Esophagus muscularis mucosa (tissue), 4 donors: ENCODE measurements at regions not wholly inside any gene's neighbourhood (a gene's known extent, or its start where the extent isn't known, plus 50 kb on each side); places are given as distances from the start of the nearest gene placed in this dataset.
"Not testable (repeated sequence)": the region's sequence is repeated elsewhere in the genome, so short reads cannot be mapped to it uniquely, and the experiment has no call there.

Experiments used
- DNase-seq: peaks from one replicate; pipeline ENCODE4 v3.0.0-alpha.2; 2017; ENCODE audit errors: extremely low spot score
- H3K27ac ChIP-seq, 4 donors: fragments of 200-600 bp; sonication (generic); replicated peaks in 1 of 4; 1 replicate in 3 of 4; 2 replicates in 1 of 4; pipeline ENCODE4 v1.5.1; 2016 to 2019; ENCODE audit warnings: mild to moderate bottlenecking in 1 of 4
- H3K27me3 ChIP-seq, 4 donors: fragments of 200-600 bp; sonication (generic); one replicate each; pipeline versions ENCODE4 v1.5.1 to v1.6.0; 2016 to 2019
- H3K36me3 ChIP-seq, 4 donors: fragments of 200-600 bp; sonication (generic); one replicate each; pipeline ENCODE4 v1.5.1; 2016 to 2019
- H3K4me1 ChIP-seq, 4 donors: fragments of 200-600 bp; sonication (generic); one replicate each; pipeline ENCODE4 v1.5.1; 2016 to 2019
- H3K4me3 ChIP-seq, 4 donors: fragments of 200-600 bp; sonication (generic); 1 replicate in 2 of 4; 2 replicates in 2 of 4; pipeline ENCODE4 v1.5.1; 2016 to 2019; ENCODE audit warnings: mild to moderate bottlenecking in 4 of 4, moderate library complexity in 1 of 4
- H3K9me3 ChIP-seq, 4 donors: fragments of 200-600 bp; sonication (generic); 1 replicate in 3 of 4; 2 replicates in 1 of 4; pipeline ENCODE4 v1.5.1; 2016 to 2019
- EP300 ChIP-seq: sonication (generic); formaldehyde crosslinking; IDR thresholded peaks from one replicate; pipeline ENCODE4 v1.6.1; 2017; ENCODE audit warnings: antibody characterized with exemption
- POLR2A ChIP-seq: fragments of 450-650 bp; IDR thresholded peaks from one replicate; pipeline ENCODE4 v1.6.1; 2017; ENCODE audit warnings: antibody characterized with exemption, moderate library complexity, mild to moderate bottlenecking, low read depth
- POLR2AphosphoS5 ChIP-seq, 2 donors: sonication (generic); formaldehyde crosslinking; IDR thresholded peaks; one replicate each; pipeline ENCODE4 v1.6.1; 2017; ENCODE audit warnings: antibody characterized with exemption in 2 of 2
- WGBS: methylation state at CpG from one replicate; pipeline ENCODE4 v1.1.5; 2018; 5-methylcytosine and 5-hydroxymethylcytosine counted together
- intact Hi-C: fragments of 100-400 bp; cut with DNase I; formaldehyde crosslinking; loops from one replicate; pipeline ENCODE4 v1.15.1; 2023
- TF ChIP-seq, protein P1 (sequence below), 3 experiments: fragments of 200-600 bp in 2 of 3; fragments of 450-650 bp in 1 of 3; sonication (generic) in 2 of 3; IDR thresholded peaks; one replicate each; pipeline ENCODE4 v1.5.1; 2017 to 2019; ENCODE audit warnings: antibody characterized with exemption in 3 of 3, mild to moderate bottlenecking in 2 of 3, moderate library complexity in 1 of 3

DNA sequence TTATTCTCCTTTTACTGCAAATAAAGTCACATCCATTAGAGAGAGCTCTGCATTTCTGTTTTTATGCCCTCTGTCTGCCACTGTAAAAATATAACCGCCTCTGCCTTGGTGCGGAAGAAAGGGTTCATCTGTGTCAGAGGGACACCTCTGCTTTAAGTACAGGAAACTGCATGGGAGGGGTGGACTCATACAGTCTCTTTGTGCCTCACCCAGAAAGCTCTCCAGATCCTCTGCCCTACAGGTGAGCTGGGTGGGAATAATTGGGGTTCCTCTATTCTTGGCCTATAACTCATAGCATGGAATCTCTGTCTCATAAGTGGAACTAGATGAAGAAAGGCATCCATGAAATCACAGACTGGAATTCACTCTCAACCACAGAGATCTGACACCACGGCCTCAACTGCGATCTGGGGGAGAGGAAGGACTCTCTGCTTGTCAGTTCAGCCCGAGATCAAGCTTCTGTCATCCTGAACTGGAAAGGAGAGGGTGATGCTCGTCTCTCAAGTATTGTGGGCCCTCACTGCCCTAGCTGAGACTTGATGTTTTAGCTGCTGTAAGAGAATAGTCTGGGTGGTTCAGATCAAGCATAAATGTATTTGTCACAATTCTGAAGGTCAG is 702.3 kb downstream of the TMEM121 start:
- TF ChIP-seq POLR2A = no peak
- TF ChIP-seq POLR2AphosphoS5 (IDR thresholded peaks at IDR 0.05) = no peak
- TF ChIP-seq, protein P1, sequence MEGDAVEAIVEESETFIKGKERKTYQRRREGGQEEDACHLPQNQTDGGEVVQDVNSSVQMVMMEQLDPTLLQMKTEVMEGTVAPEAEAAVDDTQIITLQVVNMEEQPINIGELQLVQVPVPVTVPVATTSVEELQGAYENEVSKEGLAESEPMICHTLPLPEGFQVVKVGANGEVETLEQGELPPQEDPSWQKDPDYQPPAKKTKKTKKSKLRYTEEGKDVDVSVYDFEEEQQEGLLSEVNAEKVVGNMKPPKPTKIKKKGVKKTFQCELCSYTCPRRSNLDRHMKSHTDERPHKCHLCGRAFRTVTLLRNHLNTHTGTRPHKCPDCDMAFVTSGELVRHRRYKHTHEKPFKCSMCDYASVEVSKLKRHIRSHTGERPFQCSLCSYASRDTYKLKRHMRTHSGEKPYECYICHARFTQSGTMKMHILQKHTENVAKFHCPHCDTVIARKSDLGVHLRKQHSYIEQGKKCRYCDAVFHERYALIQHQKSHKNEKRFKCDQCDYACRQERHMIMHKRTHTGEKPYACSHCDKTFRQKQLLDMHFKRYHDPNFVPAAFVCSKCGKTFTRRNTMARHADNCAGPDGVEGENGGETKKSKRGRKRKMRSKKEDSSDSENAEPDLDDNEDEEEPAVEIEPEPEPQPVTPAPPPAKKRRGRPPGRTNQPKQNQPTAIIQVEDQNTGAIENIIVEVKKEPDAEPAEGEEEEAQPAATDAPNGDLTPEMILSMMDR (IDR thresholded peaks at IDR 0.05) = no peak
- TF ChIP-seq EP300 = no peak
- Histone ChIP-seq H3K9me3 (no peaks in the 10 kb centered on the region), H3K27ac (no peak overlapping the region), H3K27me3 (peaks cover 0 to 9% (median 0%) of the 10 kb centered on the region in 4 donors), H3K4me1 (no peaks in the 10 kb centered on the region), H3K36me3 (no peaks in the 10 kb centered on the region), H3K4me3 (no peak overlapping the region)
- intact Hi-C loops = no loop called here
- 64% methylated on average over 6 of the region's 6 CpGs for WGBS
- DNase-seq = no peak

DNA sequence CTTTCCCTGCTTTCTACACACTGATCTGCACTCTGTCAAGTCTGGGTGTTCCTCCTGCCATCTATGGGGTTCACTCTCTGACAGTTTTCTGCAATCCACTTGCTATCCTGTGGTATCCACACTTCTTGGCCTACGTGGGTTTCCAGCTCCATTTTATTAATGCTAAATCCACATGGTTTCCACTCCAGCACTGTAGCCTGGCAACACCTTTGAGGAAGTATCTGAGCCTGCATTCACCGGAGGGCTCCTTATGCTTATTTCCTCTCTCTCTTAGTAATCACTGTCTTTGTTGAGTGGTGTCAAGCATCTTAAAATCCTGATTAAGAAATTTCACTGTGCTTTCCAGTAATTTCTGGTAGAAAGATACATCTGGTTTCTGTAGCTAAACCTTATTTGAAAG is 703.7 kb downstream of the TMEM121 start:
- no peak for DNase-seq
- 38% methylated on average over 2 of the region's 2 CpGs for WGBS
- TF ChIP-seq, protein P1 (IDR thresholded peaks at IDR 0.05) = no peak
- TF ChIP-seq POLR2AphosphoS5 (IDR thresholded peaks at IDR 0.05) (no peak), POLR2A (no peak), EP300 (no peak)
- H3K27me3 ChIP-seq = peaks cover 0 to 9% (median 0%) of the 10 kb centered on the region in 4 donors
- intact Hi-C loops = no loop called here
- H3K9me3 ChIP-seq = no peaks in the 10 kb centered on the region
- H3K4me1 ChIP-seq = no peaks in the 10 kb centered on the region
- H3K27ac ChIP-seq = no peak overlapping the region
- no peak overlapping the region for H3K4me3 ChIP-seq
- H3K36me3 ChIP-seq = no peaks in the 10 kb centered on the region

DNA sequence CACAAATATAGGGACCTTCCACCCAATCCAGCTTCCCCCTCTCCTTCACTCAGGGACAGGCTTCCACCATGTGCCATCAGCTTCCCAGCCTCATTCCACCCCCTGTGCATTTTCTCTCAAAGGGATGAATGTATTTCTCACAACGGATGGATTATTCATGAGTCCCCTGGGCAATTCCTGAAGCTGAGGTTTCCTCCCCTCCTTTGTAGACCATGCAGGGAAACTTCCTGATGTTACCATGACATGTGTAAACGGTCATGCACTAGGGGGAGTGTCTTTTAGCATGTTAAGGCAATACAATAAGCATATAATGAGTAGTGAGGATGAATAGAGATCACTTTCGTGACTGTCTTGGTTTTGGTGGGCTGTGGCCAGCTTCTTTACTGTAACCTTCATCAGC is 706.8 kb downstream of the TMEM121 start:
- H3K4me1 ChIP-seq, H3K4me3 ChIP-seq, H3K9me3 ChIP-seq, H3K27ac ChIP-seq, intact Hi-C loops, DNase-seq, H3K36me3 ChIP-seq: not testable (repeated sequence)
- 20% methylated on average over 3 of the region's 3 CpGs for WGBS
- peaks cover 0 to 15% (median 0%) of the 10 kb centered on the region in 4 donors for H3K27me3 ChIP-seq

DNA sequence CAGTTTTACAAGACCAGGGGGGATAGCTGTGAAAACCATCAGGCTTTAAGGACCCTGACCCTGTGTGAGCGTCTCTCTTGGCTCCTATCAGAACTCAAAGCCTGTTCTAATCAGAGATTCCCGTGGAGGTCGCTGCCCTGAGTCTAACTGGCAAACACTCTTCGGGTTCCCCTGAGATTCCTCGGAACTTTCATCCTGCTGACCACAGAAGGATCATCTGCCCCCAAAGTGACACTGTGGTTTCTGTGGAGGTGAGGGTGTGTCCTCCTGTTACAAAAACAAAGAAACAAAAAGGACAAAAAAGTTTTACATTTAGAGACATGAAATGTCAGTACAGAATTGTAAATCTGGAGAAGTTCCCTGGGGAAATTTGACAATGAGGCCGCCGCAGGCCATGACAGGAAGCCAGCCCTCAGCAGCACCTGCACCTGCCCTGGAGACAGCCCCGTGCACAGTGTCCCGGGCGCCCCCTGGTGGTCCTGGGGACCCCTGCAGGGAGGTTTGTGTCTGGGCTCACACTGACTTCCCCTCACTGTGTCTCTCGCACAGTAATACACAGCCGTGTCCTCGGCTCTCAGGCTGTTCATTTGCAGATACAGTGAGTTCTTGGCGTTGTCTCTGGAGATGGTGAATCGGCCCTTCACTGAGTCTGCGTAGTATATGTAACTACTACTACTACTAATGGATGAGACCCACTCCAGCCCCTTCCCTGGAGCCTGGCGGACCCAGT is 708.3 kb downstream of the TMEM121 start:
- H3K9me3 ChIP-seq, H3K27ac ChIP-seq, H3K4me3 ChIP-seq, DNase-seq, H3K36me3 ChIP-seq, intact Hi-C loops, H3K4me1 ChIP-seq: not testable (repeated sequence)
- WGBS = 44% methylated on average over 11 of the region's 17 CpGs
- peaks cover 0 to 20% (median 0%) of the 10 kb centered on the region in 4 donors for H3K27me3 ChIP-seq

GRCh38 chr14:106235356-106236159 is 709.2 kb downstream of the TMEM121 start:
- no peak overlapping the region for H3K4me3 ChIP-seq
- H3K27ac ChIP-seq = no peak overlapping the region
- DNase-seq = no peak
- no peaks in the 10 kb centered on the region for H3K36me3 ChIP-seq
- no peaks in the 10 kb centered on the region for H3K9me3 ChIP-seq
- no peaks in the 10 kb centered on the region for H3K4me1 ChIP-seq
- peaks cover 0 to 20% (median 0%) of the 10 kb centered on the region in 4 donors for H3K27me3 ChIP-seq
- TF ChIP-seq EP300 (no peak), POLR2A (no peak), POLR2AphosphoS5 (IDR thresholded peaks at IDR 0.05) (no peak)
- TF ChIP-seq, protein P1 (IDR thresholded peaks at IDR 0.05) = no peak
- WGBS = 63% methylated on average over 10 of the region's 10 CpGs
- intact Hi-C loops = no loop called here
